Endothelial cell (in vitro differentiated cells): ENCODE measurements at regions not wholly inside any gene's neighbourhood (a gene's known extent, or its start where the extent isn't known, plus 50 kb on each side); places are given as distances from the start of the nearest gene placed in this dataset.
"Not testable (repeated sequence)": the region's sequence is repeated elsewhere in the genome, so short reads cannot be mapped to it uniquely, and the experiment has no call there.

Source experiments
- DNase-seq: peaks from one replicate; pipeline ENCODE4 v3.0.0; 2021; ENCODE audit warnings: low spot score
- H3K27ac Mint-ChIP-seq: one replicate; pipeline ENCODE4 v1.8.0; 2021; ENCODE audit warnings: mixed read lengths, inconsistent platforms; ENCODE audit not compliant: unreplicated experiment
- H3K27me3 Mint-ChIP-seq: one replicate; pipeline ENCODE4 v1.8.0; 2021; ENCODE audit warnings: mild to moderate bottlenecking, moderate library complexity, mixed read lengths, inconsistent platforms; ENCODE audit not compliant: unreplicated experiment
- H3K36me3 Mint-ChIP-seq: one replicate; pipeline ENCODE4 v1.8.0; 2021; ENCODE audit warnings: mild to moderate bottlenecking, low read depth, mixed read lengths, inconsistent platforms; ENCODE audit not compliant: unreplicated experiment
- H3K4me1 Mint-ChIP-seq: one replicate; pipeline ENCODE4 v1.8.0; 2021; ENCODE audit warnings: mild to moderate bottlenecking, mixed read lengths, inconsistent platforms; ENCODE audit not compliant: unreplicated experiment
- H3K4me3 Mint-ChIP-seq: one replicate; pipeline ENCODE4 v1.8.0; 2021; ENCODE audit warnings: mild to moderate bottlenecking, mixed read lengths, inconsistent platforms; ENCODE audit not compliant: unreplicated experiment
- H3K9me3 Mint-ChIP-seq: one replicate; pipeline ENCODE4 v1.8.0; 2021; ENCODE audit warnings: mixed read lengths, inconsistent platforms; ENCODE audit not compliant: unreplicated experiment
- CTCF ChIP-seq: fragments of 200-600 bp; sonication (generic); IDR thresholded peaks from one replicate; pipeline ENCODE4 v1.5.0; 2021; ENCODE audit warnings: antibody characterized with exemption; ENCODE audit not compliant: unreplicated experiment

GRCh38 chr12:84159260-84159659 is 753.3 kb downstream of the SLC6A15 start:
- Mint-ChIP-seq H3K36me3 (no peaks in the 10 kb centered on the region), H3K9me3 (no peaks in the 10 kb centered on the region), H3K4me1 (no peaks in the 10 kb centered on the region), H3K27ac (no peak overlapping the region), H3K27me3 (peaks cover 6% of the 10 kb centered on the region), H3K4me3 (no peak overlapping the region)
- no peak for DNase-seq
- no peak for TF ChIP-seq CTCF

- Mint-ChIP-seq H3K9me3 (no peaks in the 10 kb centered on the region), H3K27me3 (peaks cover 10% of the 10 kb centered on the region), H3K4me1 (no peaks in the 10 kb centered on the region), H3K27ac (no peak overlapping the region), H3K36me3 (no peaks in the 10 kb centered on the region), H3K4me3 (no peak overlapping the region)
- DNase-seq: no peak
- TF ChIP-seq CTCF: no peak
Observed at GRCh38 chr12:84157170-84157569, 755.4 kb downstream of the SLC6A15 start.

- DNase-seq, H3K4me3 Mint-ChIP-seq, H3K9me3 Mint-ChIP-seq, H3K27ac Mint-ChIP-seq, H3K27me3 Mint-ChIP-seq, H3K4me1 Mint-ChIP-seq, H3K36me3 Mint-ChIP-seq: not testable (repeated sequence)
Observed at GRCh38 chr12:84154991-84155930, 757.3 kb downstream of the SLC6A15 start.

GRCh38 chr12:84154439-84154990 is 758.1 kb downstream of the SLC6A15 start:
- H3K27ac Mint-ChIP-seq, H3K9me3 Mint-ChIP-seq, H3K4me1 Mint-ChIP-seq, H3K36me3 Mint-ChIP-seq, H3K4me3 Mint-ChIP-seq, DNase-seq: not testable (repeated sequence)
- peaks cover 10% of the 10 kb centered on the region for H3K27me3 Mint-ChIP-seq

GRCh38 chr12:84150201-84150600 is 762.4 kb downstream of the SLC6A15 start:
- H3K9me3 Mint-ChIP-seq: peaks cover 4% of the 10 kb centered on the region
- no peaks in the 10 kb centered on the region for H3K4me1 Mint-ChIP-seq
- peaks cover 10% of the 10 kb centered on the region for H3K27me3 Mint-ChIP-seq
- no peak for DNase-seq
- H3K4me3 Mint-ChIP-seq: no peak overlapping the region
- no peak overlapping the region for H3K27ac Mint-ChIP-seq
- no peak for TF ChIP-seq CTCF
- H3K36me3 Mint-ChIP-seq: no peaks in the 10 kb centered on the region

DNA sequence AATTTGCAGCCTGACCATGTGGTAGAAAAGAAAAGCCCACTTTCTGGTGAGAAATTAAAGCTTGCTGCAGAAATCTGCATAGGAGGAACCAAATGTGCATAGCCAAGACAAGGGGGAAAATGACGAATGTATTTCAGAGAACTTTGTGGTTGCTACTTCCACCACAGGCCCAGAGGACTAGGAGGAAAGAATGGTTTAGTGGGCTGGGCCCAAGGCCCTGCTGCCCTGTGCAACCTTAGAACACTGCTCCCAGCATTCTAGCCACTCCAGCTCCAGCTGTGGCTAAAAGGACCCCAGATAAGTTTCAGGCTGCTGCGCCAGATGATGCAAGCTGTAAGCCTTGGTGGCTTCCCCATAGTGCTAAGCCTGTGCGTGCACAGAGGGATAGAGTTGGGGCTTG is 764.3 kb downstream of the SLC6A15 start:
- TF ChIP-seq CTCF: no peak
- H3K4me1 Mint-ChIP-seq: no peaks in the 10 kb centered on the region
- H3K27me3 Mint-ChIP-seq: peaks cover 5% of the 10 kb centered on the region
- peaks cover 4% of the 10 kb centered on the region for H3K9me3 Mint-ChIP-seq
- DNase-seq: no peak
- H3K27ac Mint-ChIP-seq: no peak overlapping the region
- H3K4me3 Mint-ChIP-seq: no peak overlapping the region
- H3K36me3 Mint-ChIP-seq: no peaks in the 10 kb centered on the region
